IMR-90 (cell line): ENCODE measurements at regions not wholly inside any gene's neighbourhood (a gene's known extent, or its start where the extent isn't known, plus 50 kb on each side); places are given as distances from the start of the nearest gene placed in this dataset.

Experiments
- ATAC-seq: fragments of 200-7000 bp; cut with Tn5 transposase; 2 replicates; pipeline ENCODE4 v1.9.1; 2020; ENCODE audit warnings: low read depth, mild to moderate bottlenecking, moderate library complexity
- BruUV-seq: library from RNA; stranded (reverse); fragments of 400-500 nt; replicated peaks from 2 replicates; lab custom pipeline; 2021; lab: Mats Ljungman, UMichigan
- CTCF ChIA-PET: fragments of 300-600 bp; formaldehyde crosslinking; extraction: SDS; loops from one replicate; lab custom pipeline; 2021; ENCODE audit warnings: antibody characterized with exemption; lab: Yijun Ruan, JAX
- POLR2A ChIA-PET: fragments of 300-600 bp; sonication (Branson Sonifier 250); formaldehyde crosslinking; loops from one replicate; lab custom pipeline; 2022; ENCODE audit warnings: antibody characterized with exemption; ENCODE audit not compliant: unreplicated experiment; lab: Charles Lee
- DNase-seq: peaks from one replicate; pipeline ENCODE4 v3.0.0; 2013
- H2AFZ ChIP-seq: replicated peaks from 2 replicates; pipeline ENCODE3; 2013; ENCODE audit warnings: low read length, mild to moderate bottlenecking; ENCODE audit not compliant: poor library complexity
- H2AK5ac ChIP-seq: 2 replicates; pipeline ENCODE4 v1.6.1; 2013; ENCODE audit warnings: low read depth, low read length, inconsistent platforms
- H2AK9ac ChIP-seq: replicated peaks from 2 replicates; pipeline ENCODE3; 2013; ENCODE audit warnings: mild to moderate bottlenecking, low read depth, low read length, moderate library complexity; ENCODE audit not compliant: poor library complexity
- H2BK120ac ChIP-seq: 2 replicates; pipeline ENCODE4 v1.6.1; 2013; ENCODE audit warnings: low read depth, low read length, inconsistent platforms
- H2BK15ac ChIP-seq: 3 replicates; pipeline ENCODE4 v1.6.1; 2013; ENCODE audit warnings: low read depth, low read length, inconsistent platforms
- H2BK20ac ChIP-seq: 2 replicates; pipeline ENCODE4 v1.6.1; 2013; ENCODE audit warnings: low read depth, mild to moderate bottlenecking, inconsistent platforms, low read length, moderate library complexity
- H2BK5ac ChIP-seq: 2 replicates; pipeline ENCODE4 v1.6.1; 2013; ENCODE audit warnings: mild to moderate bottlenecking, low read depth, low read length, inconsistent platforms; ENCODE audit not compliant: poor library complexity, severe bottlenecking
- H3K14ac ChIP-seq: replicated peaks from 2 replicates; pipeline ENCODE4 v1.6.1; 2013; ENCODE audit warnings: low read depth, low read length, inconsistent platforms
- H3K18ac ChIP-seq: 2 replicates; pipeline ENCODE4 v1.6.1; 2013; ENCODE audit warnings: low read depth, low read length, control low read depth
- H3K23ac ChIP-seq: 2 replicates; pipeline ENCODE4 v1.6.1; 2013; ENCODE audit warnings: low read depth, low read length, inconsistent platforms
- H3K27ac ChIP-seq: 2 replicates; pipeline ENCODE4 v1.5.1; 2013; ENCODE audit warnings: mild to moderate bottlenecking, control low read depth, low read length; ENCODE audit not compliant: insufficient read depth
- H3K27me3 ChIP-seq: 2 replicates; pipeline ENCODE4 v1.6.1; 2013; ENCODE audit warnings: low read length; ENCODE audit not compliant: control insufficient read depth, insufficient read depth
- H3K36me3 ChIP-seq: 2 replicates; pipeline ENCODE4 v1.6.1; 2013; ENCODE audit warnings: low read length, mixed read lengths; ENCODE audit not compliant: control insufficient read depth, insufficient read depth
- H3K4ac ChIP-seq: 2 replicates; pipeline ENCODE4 v1.6.1; 2013; ENCODE audit warnings: low read depth, low read length, inconsistent platforms
- H3K4me1 ChIP-seq: 2 replicates; pipeline ENCODE4 v1.6.1; 2013; ENCODE audit warnings: low read length, mixed read lengths; ENCODE audit not compliant: control insufficient read depth, insufficient read depth
- H3K4me2 ChIP-seq: 2 replicates; pipeline ENCODE4 v1.6.1; 2013; ENCODE audit warnings: low read depth, mild to moderate bottlenecking, control low read depth, low read length, moderate library complexity
- H3K4me3 ChIP-seq: 2 replicates; pipeline ENCODE4 v1.5.1; 2013; ENCODE audit warnings: low read depth, mild to moderate bottlenecking, control low read depth, low read length, moderate library complexity; ENCODE audit not compliant: insufficient read depth
- H3K56ac ChIP-seq: 2 replicates; pipeline ENCODE4 v1.6.1; 2013; ENCODE audit warnings: low read length, inconsistent platforms; ENCODE audit not compliant: insufficient read depth; ENCODE audit errors: extremely low read depth
- H3K79me1 ChIP-seq, 2 experiments: 2 replicates each; pipeline ENCODE4 v1.6.1; 2013; ENCODE audit warnings: low read length in 2 of 2, inconsistent platforms in 1 of 2, low read depth in 1 of 2
- H3K9ac ChIP-seq: 2 replicates; pipeline ENCODE4 v1.6.1; 2013; ENCODE audit warnings: low read depth, low read length, control low read depth
- H3K9me1 ChIP-seq: 2 replicates; pipeline ENCODE4 v1.6.1; 2013; ENCODE audit warnings: low read length, inconsistent platforms; ENCODE audit not compliant: insufficient read depth
- H3K9me3 ChIP-seq: 2 replicates; pipeline ENCODE4 v1.6.1; 2013; ENCODE audit warnings: low read length; ENCODE audit not compliant: control insufficient read depth, insufficient read depth
- H4K20me1 ChIP-seq: 2 replicates; pipeline ENCODE4 v1.6.1; 2013; ENCODE audit warnings: low read length, inconsistent platforms; ENCODE audit not compliant: insufficient read depth
- H4K5ac ChIP-seq: 2 replicates; pipeline ENCODE4 v1.6.1; 2013; ENCODE audit warnings: mild to moderate bottlenecking, low read depth, low read length, control low read depth
- H4K8ac ChIP-seq, 2 experiments: 2 replicates each; pipeline ENCODE4 v1.6.1; 2013; ENCODE audit warnings: low read depth in 2 of 2, low read length in 2 of 2, control low read depth in 1 of 2, inconsistent platforms in 1 of 2
- H4K91ac ChIP-seq: 2 replicates; pipeline ENCODE4 v1.6.1; 2013; ENCODE audit warnings: low read depth, low read length, inconsistent platforms; ENCODE audit not compliant: insufficient read depth
- BHLHE40 ChIP-seq: fragments of 150-350 bp; IDR thresholded peaks from 2 replicates; pipeline ENCODE4 v1.6.1; 2016; ENCODE audit warnings: mild to moderate bottlenecking, low read depth, low read length
- CEBPB ChIP-seq: IDR thresholded peaks from 2 replicates; pipeline ENCODE4 v1.6.1; 2012; ENCODE audit warnings: low read depth, low read length, improper control_type of control experiment
- CTCF ChIP-seq: conservative IDR thresholded peaks from 2 replicates; pipeline ENCODE4 v1.5.1; 2012; ENCODE audit warnings: mild to moderate bottlenecking, low read depth, low read length, improper control_type of control experiment
- MAFK ChIP-seq: IDR thresholded peaks from 2 replicates; pipeline ENCODE4 v1.6.1; 2012; ENCODE audit warnings: low read depth, low read length, improper control_type of control experiment
- MAZ ChIP-seq: IDR thresholded peaks from 2 replicates; pipeline ENCODE4 v1.6.1; 2012; ENCODE audit warnings: low read depth, mild to moderate bottlenecking, low read length, improper control_type of control experiment, moderate library complexity, borderline replicate concordance
- NFE2L2 ChIP-seq: fragments of 150-350 bp; IDR thresholded peaks from 2 replicates; pipeline ENCODE4 v1.6.1; 2016; ENCODE audit warnings: low read depth, mild to moderate bottlenecking, low read length
- POLR2A ChIP-seq: IDR thresholded peaks from 2 replicates; pipeline ENCODE4 v1.6.1; 2012; ENCODE audit warnings: mild to moderate bottlenecking, low read depth, low read length
- RAD21 ChIP-seq: IDR thresholded peaks from 2 replicates; pipeline ENCODE4 v1.6.1; 2012; ENCODE audit warnings: low read length, improper control_type of control experiment
- RCOR1 ChIP-seq: IDR thresholded peaks from 2 replicates; pipeline ENCODE4 v1.6.1; 2012; ENCODE audit warnings: mild to moderate bottlenecking, low read length, improper control_type of control experiment; ENCODE audit not compliant: insufficient replicate concordance
- RFX5 ChIP-seq: IDR thresholded peaks from 2 replicates; pipeline ENCODE4 v1.8.0; 2012; ENCODE audit warnings: low read depth, mild to moderate bottlenecking, low read length, moderate library complexity
- SMC3 ChIP-seq: fragments of 150-350 bp; IDR thresholded peaks from 2 replicates; pipeline ENCODE4 v1.6.1; 2016; ENCODE audit warnings: low read depth, mild to moderate bottlenecking, antibody characterized with exemption, low read length, moderate library complexity
- WGBS, 2 experiments: methylation state at CpG; one replicate each; pipeline versions ENCODE4 v1.1.5 to v1.1.7; 2013; ENCODE audit warnings: missing lambda C conversion rate in 2 of 2; ENCODE audit not compliant: insufficient read length in 1 of 2; ENCODE audit errors: extremely low coverage in 2 of 2; 5-methylcytosine and 5-hydroxymethylcytosine counted together
- dilution Hi-C: fragments of 300-500 bp; cut with HindIII; formaldehyde crosslinking; loops from one replicate; pipeline ENCODE4 v1.14.3; 2018; ENCODE audit warnings: low sequenced_read_pairs; ENCODE audit not compliant: unreplicated experiment
- in situ Hi-C: fragments of 300-500 bp; cut with MboI; formaldehyde crosslinking; loops from 3 replicates; pipeline ENCODE4 v1.14.3; 2019; ENCODE audit warnings: low sequenced_read_pairs, inconsistent platforms, mixed read lengths
- intact Hi-C: fragments of 100-400 bp; cut with micrococcal nuclease; formaldehyde crosslinking; loops from 2 replicates; pipeline ENCODE4 v1.10.0; 2022
- TF ChIP-seq, protein P1 (sequence below): fragments of 150-350 bp; IDR thresholded peaks from 2 replicates; pipeline ENCODE4 v1.6.1; 2016; ENCODE audit warnings: low read depth, mild to moderate bottlenecking, low read length, moderate library complexity, borderline replicate concordance
- TF ChIP-seq, protein P2 (sequence below): fragments of 150-350 bp; IDR thresholded peaks from 2 replicates; pipeline ENCODE4 v1.6.1; 2017; ENCODE audit warnings: mild to moderate bottlenecking, antibody characterized with exemption, low read length, low read depth

DNA sequence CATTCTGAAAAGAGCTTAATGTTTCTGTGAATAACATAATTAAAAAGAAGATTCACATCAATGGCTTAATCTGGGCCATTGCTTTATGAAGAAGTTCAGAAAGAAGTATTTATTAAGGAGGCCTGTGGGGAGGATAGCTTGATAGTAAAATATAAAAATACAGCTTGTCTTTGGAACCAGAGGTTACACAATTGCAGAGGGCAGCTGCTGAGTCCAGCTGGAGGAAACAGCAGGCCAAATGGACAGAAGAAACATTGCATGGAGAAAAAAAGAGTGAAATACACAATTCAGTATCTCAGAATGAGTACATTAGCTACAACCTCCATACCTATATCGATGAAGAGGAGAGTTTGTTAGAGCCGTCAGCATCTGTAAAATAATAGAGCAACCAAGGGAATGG is 148.0 kb upstream of the NPY2R start:
- H3K9me3 ChIP-seq: no peaks in the 10 kb centered on the region
- ChIA-PET POLR2A (no interaction called here), CTCF (interaction anchor here (0.7 kb wide), 1 partner anchor 14 kb away, joined by 3 read pairs; no protein-coding TSS in a partner anchor)
- H3K4me3 ChIP-seq: no peak overlapping the region
- H3K9me1 ChIP-seq: no peaks in the 10 kb centered on the region
- no peak overlapping the region for H4K5ac ChIP-seq
- dilution Hi-C loops (no loop called here), in situ Hi-C loops (no loop called here), intact Hi-C loops (no loop called here)
- no peak overlapping the region for H2BK5ac ChIP-seq
- no peak overlapping the region for H3K4me2 ChIP-seq
- no peaks in the 10 kb centered on the region for H3K36me3 ChIP-seq
- no peak overlapping the region for H3K9ac ChIP-seq
- H3K27me3 ChIP-seq: no peaks in the 10 kb centered on the region
- H2BK20ac ChIP-seq: no peak overlapping the region
- TF ChIP-seq RFX5: no peak
- TF ChIP-seq MAZ: no peak
- no peak for TF ChIP-seq BHLHE40
- no peak for TF ChIP-seq MAFK
- no peak for TF ChIP-seq CEBPB
- TF ChIP-seq SMC3: no peak
- TF ChIP-seq, protein P1, sequence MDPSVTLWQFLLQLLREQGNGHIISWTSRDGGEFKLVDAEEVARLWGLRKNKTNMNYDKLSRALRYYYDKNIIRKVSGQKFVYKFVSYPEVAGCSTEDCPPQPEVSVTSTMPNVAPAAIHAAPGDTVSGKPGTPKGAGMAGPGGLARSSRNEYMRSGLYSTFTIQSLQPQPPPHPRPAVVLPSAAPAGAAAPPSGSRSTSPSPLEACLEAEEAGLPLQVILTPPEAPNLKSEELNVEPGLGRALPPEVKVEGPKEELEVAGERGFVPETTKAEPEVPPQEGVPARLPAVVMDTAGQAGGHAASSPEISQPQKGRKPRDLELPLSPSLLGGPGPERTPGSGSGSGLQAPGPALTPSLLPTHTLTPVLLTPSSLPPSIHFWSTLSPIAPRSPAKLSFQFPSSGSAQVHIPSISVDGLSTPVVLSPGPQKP: no peak
- no peak for TF ChIP-seq NFE2L2
- no peak for TF ChIP-seq POLR2A
- TF ChIP-seq, protein P2, sequence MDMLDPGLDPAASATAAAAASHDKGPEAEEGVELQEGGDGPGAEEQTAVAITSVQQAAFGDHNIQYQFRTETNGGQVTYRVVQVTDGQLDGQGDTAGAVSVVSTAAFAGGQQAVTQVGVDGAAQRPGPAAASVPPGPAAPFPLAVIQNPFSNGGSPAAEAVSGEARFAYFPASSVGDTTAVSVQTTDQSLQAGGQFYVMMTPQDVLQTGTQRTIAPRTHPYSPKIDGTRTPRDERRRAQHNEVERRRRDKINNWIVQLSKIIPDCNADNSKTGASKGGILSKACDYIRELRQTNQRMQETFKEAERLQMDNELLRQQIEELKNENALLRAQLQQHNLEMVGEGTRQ: no peak
- TF ChIP-seq RCOR1: no peak
- TF ChIP-seq CTCF: no peak
- no peak for TF ChIP-seq RAD21
- no peak overlapping the region for H2AK9ac ChIP-seq
- no peak overlapping the region for H2AK5ac ChIP-seq
- no peaks in the 10 kb centered on the region for H4K20me1 ChIP-seq
- H2BK120ac ChIP-seq: no peak overlapping the region
- H3K4me1 ChIP-seq: no peaks in the 10 kb centered on the region
- H3K23ac ChIP-seq: no peak overlapping the region
- no peak for DNase-seq
- no peak overlapping the region for H3K27ac ChIP-seq
- no peak overlapping the region for H2BK15ac ChIP-seq
- H3K79me1 ChIP-seq: no peaks in the 10 kb centered on the region
- no peak overlapping the region for H3K56ac ChIP-seq
- H4K8ac ChIP-seq: no peak overlapping the region
- H3K4ac ChIP-seq: no peak overlapping the region
- no peak overlapping the region for H2AFZ ChIP-seq
- WGBS, 2 experiments: no CpG with 5 or more reads among the region's 2 CpGs
- ATAC-seq: no peak
- no peak overlapping the region for H3K18ac ChIP-seq
- no peak overlapping the region for H4K91ac ChIP-seq
- H3K14ac ChIP-seq: no peak overlapping the region
- BruUV-seq: no TSS peak
